OCI-LY7 (cell line): ENCODE measurements at regions not wholly inside any gene's neighbourhood (a gene's known extent, or its start where the extent isn't known, plus 50 kb on each side); places are given as distances from the start of the nearest gene placed in this dataset.

Source experiments
- EZH2phosphoT487 ChIP-seq: fragments of 200-600 bp; sonication (generic); IDR thresholded peaks from 2 replicates; pipeline ENCODE4 v1.6.1; 2018; ENCODE audit warnings: low read depth, borderline replicate concordance, mild to moderate bottlenecking, mixed run types, antibody characterized with exemption, low read length, moderate library complexity, mixed read lengths
- TF ChIP-seq, protein P1 (sequence below): fragments of 200-600 bp; sonication (generic); conservative IDR thresholded peaks from 2 replicates; pipeline ENCODE4 v1.5.1; 2014; ENCODE audit warnings: mild to moderate bottlenecking, antibody characterized with exemption, low read length, moderate library complexity, mixed read lengths

DNA sequence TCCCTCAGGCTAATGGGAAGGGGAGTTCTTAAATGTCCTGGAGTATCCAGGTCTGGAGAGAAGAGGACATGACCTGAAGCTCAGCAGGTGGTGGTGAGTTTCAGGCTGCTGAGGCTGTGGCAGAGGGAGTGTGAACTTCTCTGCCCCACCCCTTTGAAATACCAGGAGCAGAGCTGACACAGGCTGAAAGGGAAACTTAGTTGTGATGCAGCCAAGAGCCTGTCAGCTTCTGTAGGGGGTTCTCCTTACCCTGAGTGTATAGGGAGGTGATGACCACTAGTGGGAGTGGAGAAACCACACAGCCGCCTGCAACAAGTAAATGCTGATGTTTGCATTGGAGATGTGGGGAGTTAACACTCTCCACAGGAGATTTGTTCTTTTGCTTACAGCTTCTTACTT lies 152.3 kb downstream of the FCRL5 start:
- TF ChIP-seq, protein P1, sequence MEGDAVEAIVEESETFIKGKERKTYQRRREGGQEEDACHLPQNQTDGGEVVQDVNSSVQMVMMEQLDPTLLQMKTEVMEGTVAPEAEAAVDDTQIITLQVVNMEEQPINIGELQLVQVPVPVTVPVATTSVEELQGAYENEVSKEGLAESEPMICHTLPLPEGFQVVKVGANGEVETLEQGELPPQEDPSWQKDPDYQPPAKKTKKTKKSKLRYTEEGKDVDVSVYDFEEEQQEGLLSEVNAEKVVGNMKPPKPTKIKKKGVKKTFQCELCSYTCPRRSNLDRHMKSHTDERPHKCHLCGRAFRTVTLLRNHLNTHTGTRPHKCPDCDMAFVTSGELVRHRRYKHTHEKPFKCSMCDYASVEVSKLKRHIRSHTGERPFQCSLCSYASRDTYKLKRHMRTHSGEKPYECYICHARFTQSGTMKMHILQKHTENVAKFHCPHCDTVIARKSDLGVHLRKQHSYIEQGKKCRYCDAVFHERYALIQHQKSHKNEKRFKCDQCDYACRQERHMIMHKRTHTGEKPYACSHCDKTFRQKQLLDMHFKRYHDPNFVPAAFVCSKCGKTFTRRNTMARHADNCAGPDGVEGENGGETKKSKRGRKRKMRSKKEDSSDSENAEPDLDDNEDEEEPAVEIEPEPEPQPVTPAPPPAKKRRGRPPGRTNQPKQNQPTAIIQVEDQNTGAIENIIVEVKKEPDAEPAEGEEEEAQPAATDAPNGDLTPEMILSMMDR, result no peak
- no peak for TF ChIP-seq EZH2phosphoT487
